Neural progenitor cell (in vitro differentiated cells): ENCODE measurements at regions not wholly inside any gene's neighbourhood (a gene's known extent, or its start where the extent isn't known, plus 50 kb on each side); places are given as distances from the start of the nearest gene placed in this dataset.

Experiments
- CTCF ChIP-seq: fragments of 200-600 bp; sonication (generic); IDR thresholded peaks from 2 replicates; pipeline ENCODE4 v1.5.1; 2017; ENCODE audit warnings: antibody characterized with exemption, mild to moderate bottlenecking
- EZH2 ChIP-seq: fragments of 200-600 bp; sonication (generic); IDR thresholded peaks from 2 replicates; pipeline ENCODE4 v1.6.1; 2017; ENCODE audit warnings: antibody characterized with exemption, mild to moderate bottlenecking, moderate library complexity
- EZH2phosphoT487 ChIP-seq: fragments of 200-600 bp; sonication (generic); IDR thresholded peaks from 2 replicates; pipeline ENCODE4 v1.6.1; 2017; ENCODE audit warnings: antibody characterized with exemption

DNA sequence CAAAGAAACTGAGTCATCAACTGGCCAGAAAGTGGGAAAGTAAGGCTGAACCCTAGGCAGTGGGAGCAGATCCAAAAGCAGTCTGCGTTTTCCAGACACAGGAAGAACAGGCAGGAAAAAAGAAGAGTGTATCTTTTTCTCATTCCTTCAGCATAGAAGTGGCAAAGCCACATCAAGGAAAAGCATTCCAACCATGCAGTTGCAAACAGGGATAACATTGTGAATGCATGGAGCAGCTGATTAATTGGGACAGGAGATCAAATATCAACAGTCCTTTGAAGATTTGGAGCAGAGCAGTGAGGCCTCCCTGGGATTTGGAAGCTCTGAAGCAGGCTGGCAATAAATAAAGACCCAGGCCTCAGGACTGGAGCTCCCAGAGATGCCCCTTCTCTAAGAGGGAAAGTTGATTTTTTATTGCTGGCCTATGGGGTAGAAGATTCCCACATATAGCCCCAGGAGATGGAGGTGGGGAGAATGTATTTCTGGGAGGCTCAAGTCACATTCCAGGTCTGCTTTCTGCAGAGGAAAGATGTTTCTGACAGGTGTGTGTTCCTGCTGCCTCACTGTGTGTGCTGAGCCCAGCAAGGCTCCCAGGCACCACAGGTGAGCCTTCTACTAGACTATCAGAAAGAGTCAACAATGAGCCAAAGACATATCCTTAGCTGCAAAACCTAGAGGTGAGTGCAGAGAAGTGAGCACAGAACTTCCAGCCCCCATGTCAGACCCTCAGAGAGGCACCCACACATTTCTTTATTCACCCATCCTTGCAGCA lies 222.5 kb downstream of the RAB28 start:
- TF ChIP-seq CTCF (no peak), EZH2 (no peak), EZH2phosphoT487 (no peak)
